H9 (cell line): ENCODE measurements at regions not wholly inside any gene's neighbourhood (a gene's known extent, or its start where the extent isn't known, plus 50 kb on each side); places are given as distances from the start of the nearest gene placed in this dataset.

Source experiments
- DNase-seq: peaks from one replicate; pipeline ENCODE4 v3.0.0-alpha.2; 2017
- H2AFZ ChIP-seq: one replicate; pipeline ENCODE4 v1.6.1; 2013; ENCODE audit warnings: mild to moderate bottlenecking, low read length, control low read depth, moderate library complexity
- H2AK5ac ChIP-seq: 2 replicates; pipeline ENCODE4 v1.6.1; 2013; ENCODE audit warnings: low read length, control low read depth, mixed read lengths; ENCODE audit not compliant: insufficient read length
- H2BK120ac ChIP-seq: one replicate; pipeline ENCODE4 v1.6.1; 2013; ENCODE audit warnings: low read depth, mild to moderate bottlenecking, low read length, control low read depth, inconsistent platforms; ENCODE audit not compliant: poor library complexity, severe bottlenecking
- H2BK12ac ChIP-seq: 2 replicates; pipeline ENCODE4 v1.6.1; 2013; ENCODE audit warnings: low read length, control low read depth, mixed read lengths, low read depth; ENCODE audit not compliant: insufficient read length
- H2BK15ac ChIP-seq: 2 replicates; pipeline ENCODE4 v1.6.1; 2013; ENCODE audit warnings: low read depth, low read length, control low read depth
- H2BK20ac ChIP-seq: one replicate; pipeline ENCODE4 v1.6.1; 2013; ENCODE audit warnings: low read depth, mild to moderate bottlenecking, low read length, control low read depth, inconsistent platforms; ENCODE audit not compliant: poor library complexity, severe bottlenecking
- H2BK5ac ChIP-seq: 2 replicates; pipeline ENCODE4 v1.6.1; 2013; ENCODE audit warnings: low read length, control low read depth, mixed read lengths; ENCODE audit not compliant: insufficient read length
- H3K14ac ChIP-seq: 2 replicates; pipeline ENCODE4 v1.6.1; 2013; ENCODE audit warnings: low read length, control low read depth; ENCODE audit not compliant: insufficient read depth
- H3K18ac ChIP-seq: 2 replicates; pipeline ENCODE4 v1.6.1; 2013; ENCODE audit warnings: low read depth, mild to moderate bottlenecking, mixed read lengths, low read length, control low read depth; ENCODE audit not compliant: insufficient read length
- H3K23ac ChIP-seq: 2 replicates; pipeline ENCODE4 v1.6.1; 2013; ENCODE audit warnings: low read length, control low read depth, mixed read lengths, low read depth; ENCODE audit not compliant: insufficient read length
- H3K23me2 ChIP-seq: 2 replicates; pipeline ENCODE4 v1.6.1; 2013; ENCODE audit warnings: low read depth, mild to moderate bottlenecking, mixed read lengths, low read length, control low read depth; ENCODE audit not compliant: insufficient read length, poor library complexity, severe bottlenecking
- H3K27ac ChIP-seq: 2 replicates; pipeline ENCODE4 v1.5.1; 2013; ENCODE audit warnings: low read length, control low read depth, mixed read lengths, low read depth; ENCODE audit not compliant: insufficient read length
- H3K27me3 ChIP-seq: 2 replicates; pipeline ENCODE4 v1.6.1; 2013; ENCODE audit warnings: low read length, control low read depth, inconsistent platforms; ENCODE audit not compliant: insufficient read depth
- H3K4ac ChIP-seq: 2 replicates; pipeline ENCODE4 v1.6.1; 2013; ENCODE audit warnings: low read depth, mild to moderate bottlenecking, control low read depth, inconsistent platforms, low read length, moderate library complexity
- H3K4me1 ChIP-seq: 2 replicates; pipeline ENCODE4 v1.6.1; 2013; ENCODE audit warnings: low read length, control low read depth, inconsistent platforms; ENCODE audit not compliant: insufficient read depth
- H3K4me2 ChIP-seq: 2 replicates; pipeline ENCODE4 v1.6.1; 2013; ENCODE audit warnings: low read length, control low read depth, mixed read lengths; ENCODE audit not compliant: insufficient read length, insufficient read depth
- H3K56ac ChIP-seq: 2 replicates; pipeline ENCODE4 v1.6.1; 2013; ENCODE audit warnings: low read depth, mild to moderate bottlenecking, mixed read lengths, low read length, control low read depth; ENCODE audit not compliant: insufficient read length
- H3K79me1 ChIP-seq: 2 replicates; pipeline ENCODE4 v1.6.1; 2013; ENCODE audit warnings: low read depth, mild to moderate bottlenecking, moderate library complexity, low read length, control low read depth, inconsistent platforms; ENCODE audit not compliant: insufficient read depth, poor library complexity, severe bottlenecking
- H3K79me2 ChIP-seq: 2 replicates; pipeline ENCODE4 v1.6.1; 2013; ENCODE audit warnings: low read length, control low read depth, inconsistent platforms; ENCODE audit not compliant: insufficient read depth
- H3K9ac ChIP-seq: 2 replicates; pipeline ENCODE4 v1.6.1; 2013; ENCODE audit warnings: low read length, control low read depth, mixed read lengths; ENCODE audit not compliant: insufficient read length; ENCODE audit errors: extremely low read depth
- H3K9me3 ChIP-seq: one replicate; pipeline ENCODE4 v1.6.1; 2013; ENCODE audit warnings: low read depth, low read length, inconsistent platforms; ENCODE audit not compliant: control insufficient read depth
- H3T11ph ChIP-seq: one replicate; pipeline ENCODE4 v1.6.1; 2013; ENCODE audit warnings: mild to moderate bottlenecking, low read length, control low read depth, inconsistent platforms
- H4K20me1 ChIP-seq: one replicate; pipeline ENCODE4 v1.6.1; 2013; ENCODE audit not compliant: control insufficient read depth, insufficient read length, insufficient read depth
- H4K5ac ChIP-seq: 2 replicates; pipeline ENCODE4 v1.6.1; 2013; ENCODE audit warnings: low read depth, mild to moderate bottlenecking, mixed read lengths, low read length, control low read depth; ENCODE audit not compliant: insufficient read length
- H4K8ac ChIP-seq: replicated peaks from 2 replicates; pipeline ENCODE4 v1.6.1; 2013; ENCODE audit warnings: low read length, control low read depth, mixed read lengths, low read depth; ENCODE audit not compliant: insufficient read length
- H4K91ac ChIP-seq: 2 replicates; pipeline ENCODE4 v1.6.1; 2013; ENCODE audit warnings: low read depth, mild to moderate bottlenecking, moderate library complexity, mixed read lengths, low read length, control low read depth; ENCODE audit not compliant: insufficient read length
- H3K27ac Mint-ChIP-seq, 3 experiments: 2 replicates in 2 of 3; 3 replicates in 1 of 3; pipeline ENCODE4 v1.8.0; 2020 to 2021; ENCODE audit warnings: mixed read lengths in 3 of 3, mild to moderate bottlenecking in 1 of 3, moderate library complexity in 1 of 3
- H3K27me3 Mint-ChIP-seq: 2 replicates; pipeline ENCODE4 v1.8.0; 2021; ENCODE audit warnings: low read depth, mild to moderate bottlenecking, moderate library complexity, mixed read lengths
- H3K36me3 Mint-ChIP-seq, 3 experiments: 2 replicates in 2 of 3; 3 replicates in 1 of 3; pipeline ENCODE4 v1.8.0; 2020 to 2021; ENCODE audit warnings: low read depth in 3 of 3, mixed read lengths in 3 of 3; ENCODE audit not compliant: insufficient read depth in 1 of 3
- H3K4me1 Mint-ChIP-seq, 2 experiments: 2 replicates each; pipeline ENCODE4 v1.8.0; 2020; ENCODE audit warnings: mixed read lengths in 2 of 2
- H3K4me3 Mint-ChIP-seq, 2 experiments: 2 replicates in 1 of 2; 3 replicates in 1 of 2; pipeline ENCODE4 v1.8.0; 2020 to 2021; ENCODE audit warnings: mild to moderate bottlenecking in 2 of 2, mixed read lengths in 2 of 2, moderate library complexity in 1 of 2
- H3K9me3 Mint-ChIP-seq, 2 experiments: 2 replicates in 1 of 2; 3 replicates in 1 of 2; pipeline ENCODE4 v1.8.0; 2020; ENCODE audit warnings: mild to moderate bottlenecking in 2 of 2, mixed read lengths in 2 of 2, moderate library complexity in 1 of 2
- CTCF ChIP-seq: fragments of 200-600 bp; sonication (generic); conservative IDR thresholded peaks from 3 replicates; pipeline ENCODE4 v1.8.0; 2021; ENCODE audit warnings: antibody characterized with exemption, mild to moderate bottlenecking
- WGBS: extraction: QIAGEN DNeasy Blood & Tissue Kit; methylation state at CpG from one replicate; pipeline ENCODE4 v1.1.7; 2013; ENCODE audit warnings: missing lambda C conversion rate, low lambda C conversion rate, mixed read lengths; ENCODE audit not compliant: insufficient read length; ENCODE audit errors: extremely low coverage; 5-methylcytosine and 5-hydroxymethylcytosine counted together

GRCh38 chr4:182188622-182189021, 54.6 kb upstream of the TENM3 start:
- Histone ChIP-seq H3K9me3 (no peaks in the 10 kb centered on the region), H4K91ac (no peak overlapping the region), H3T11ph (no peak overlapping the region), H3K27ac (no peak overlapping the region), H3K14ac (no peak overlapping the region), H3K79me1 (no peaks in the 10 kb centered on the region), H3K4me2 (no peak overlapping the region), H3K4me1 (0 out of 2 replicates have a peak, but pooled peaks cover 4% of the 10 kb centered on the region), H3K18ac (no peak overlapping the region), H3K23ac (no peak overlapping the region), H3K23me2 (no peaks in the 10 kb centered on the region), H3K27me3 (no peaks in the 10 kb centered on the region), H4K8ac (no peak overlapping the region), H3K56ac (no peak overlapping the region), H2AFZ (no peak overlapping the region), H4K5ac (no peak overlapping the region), H2BK5ac (no peak overlapping the region), H3K79me2 (no peaks in the 10 kb centered on the region), H2BK15ac (no peak overlapping the region), H2AK5ac (no peak overlapping the region), H2BK12ac (no peak overlapping the region), H4K20me1 (no peaks in the 10 kb centered on the region), H3K4ac (no peak overlapping the region), H2BK20ac (no peak overlapping the region), H3K9ac (no peak overlapping the region), H2BK120ac (no peak overlapping the region)
- Mint-ChIP-seq H3K9me3 (no peaks in the 10 kb centered on the region), H3K27ac (no peak overlapping the region), H3K36me3 (no peaks in the 10 kb centered on the region), H3K4me3 (no peak overlapping the region), H3K4me1 (peaks cover 19 to 34% of the 10 kb centered on the region in 2 experiments), H3K27me3 (no peaks in the 10 kb centered on the region)
- DNase-seq, result no peak
- WGBS, result 100% methylated on average over 1 of the region's 3 CpGs
- TF ChIP-seq CTCF, result no peak
